NCI-H748 (cell line): ENCODE measurements at regions not wholly inside any gene's neighbourhood (a gene's known extent, or its start where the extent isn't known, plus 50 kb on each side); places are given as distances from the start of the nearest gene placed in this dataset.
"Not testable (repeated sequence)": the region's sequence is repeated elsewhere in the genome, so short reads cannot be mapped to it uniquely, and the experiment has no call there.

Experiments
- DNase-seq: peaks from one replicate; lab custom pipeline; 2025; ENCODE audit not compliant: unreplicated experiment; lab: John Stamatoyannopoulos, UW

GRCh38 chr9:108032079-108032478 is 542.5 kb upstream of the KLF4 start:
- DNase-seq: not testable (repeated sequence)

DNA sequence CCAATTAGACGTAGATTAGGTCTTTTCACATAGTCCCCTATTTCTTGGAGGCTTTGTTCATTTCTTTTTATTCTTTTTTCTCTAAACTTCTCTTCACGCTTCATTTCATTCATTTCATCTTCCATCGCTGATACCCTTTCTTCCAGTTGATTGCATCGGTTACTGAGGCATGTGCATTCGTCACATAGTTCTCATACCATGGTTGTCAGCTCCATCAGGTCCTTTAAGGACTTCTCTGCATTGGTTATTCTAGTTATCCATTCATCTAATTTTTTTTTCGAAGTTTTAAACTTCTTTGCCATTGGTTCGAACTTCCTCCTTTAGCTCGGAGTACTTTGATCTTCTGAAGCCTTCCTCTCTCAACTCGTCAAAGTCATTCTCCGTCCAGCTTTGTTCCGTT is 541.7 kb upstream of the KLF4 start:
- not testable (repeated sequence) for DNase-seq

- not testable (repeated sequence) for DNase-seq
Measured at GRCh38 chr9:108026718-108027117, 537.1 kb upstream of the KLF4 start.

DNA sequence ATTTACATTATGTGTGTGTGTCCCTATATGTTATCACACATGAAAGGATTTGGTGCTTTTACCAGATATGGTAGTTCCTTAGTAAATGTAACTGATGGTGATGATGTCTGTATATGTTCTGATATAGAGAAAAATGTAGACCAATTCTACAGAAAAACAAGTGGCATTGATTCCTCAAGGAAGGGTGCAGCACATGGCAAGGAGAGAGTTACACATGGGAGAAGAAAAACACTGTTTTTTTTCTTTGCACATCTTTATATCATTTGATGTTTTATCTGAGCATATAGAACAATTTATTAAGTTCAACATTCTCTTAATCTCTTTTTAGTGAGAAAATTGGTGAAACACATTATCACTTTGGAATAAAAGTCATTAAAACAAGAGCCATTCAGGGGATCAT is 535.0 kb upstream of the KLF4 start:
- DNase-seq: no peak

- DNase-seq: no peak
Measured at GRCh38 chr9:108022246-108022935, 532.8 kb upstream of the KLF4 start.

DNA sequence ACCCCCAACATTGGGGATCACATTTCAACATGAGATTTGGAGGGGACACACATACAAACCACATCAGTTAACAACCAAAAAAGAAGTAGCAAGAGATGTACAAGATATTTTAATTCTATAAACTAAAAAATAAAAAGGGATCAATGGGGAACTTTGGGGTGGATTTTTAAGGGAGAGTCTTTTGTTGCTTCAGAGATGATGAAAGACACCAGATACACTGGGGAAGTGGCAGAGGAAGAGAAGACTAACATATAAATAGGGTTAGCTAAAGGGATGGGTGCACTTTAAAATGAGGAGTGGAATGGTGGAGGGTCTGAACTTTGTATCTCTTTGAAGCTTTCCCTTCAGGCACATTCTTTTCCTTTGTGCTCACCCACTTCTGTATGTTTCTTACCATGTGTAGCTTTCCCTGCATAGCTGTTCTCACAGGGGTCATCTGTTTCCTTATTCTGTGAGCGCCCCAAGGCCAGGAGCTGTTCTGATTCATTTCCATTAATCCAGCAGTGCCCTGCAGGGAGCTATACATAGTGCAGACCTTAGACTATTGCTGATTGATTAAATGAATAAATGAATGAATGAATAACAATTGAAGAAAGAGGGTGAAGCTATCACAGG is 531.6 kb upstream of the KLF4 start:
- DNase-seq: no peak

GRCh38 chr9:108019821-108020220 is 530.3 kb upstream of the KLF4 start:
- DNase-seq: no peak

GRCh38 chr9:108017671-108018070 is 528.1 kb upstream of the KLF4 start:
- DNase-seq: no peak

DNA sequence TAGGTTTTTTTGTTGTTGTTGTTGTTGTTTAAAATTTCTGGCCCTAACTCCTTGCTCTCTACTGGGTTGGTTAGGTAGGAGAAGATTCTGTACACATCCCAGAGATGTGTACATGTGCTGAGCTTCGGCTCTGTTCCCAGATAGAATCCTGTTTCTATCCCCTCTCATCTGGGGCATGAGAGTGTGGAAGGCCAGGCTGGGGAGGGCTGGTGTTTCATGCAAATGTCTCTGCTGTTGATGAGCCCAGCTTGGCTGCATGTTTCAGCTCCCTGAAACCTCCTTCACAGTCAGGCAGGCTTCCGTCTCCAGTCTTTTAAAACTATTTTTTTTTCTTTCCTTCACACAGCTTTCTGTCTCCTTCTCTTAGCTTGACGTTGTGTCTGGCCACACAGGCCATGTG is 526.9 kb upstream of the KLF4 start:
- no peak for DNase-seq

DNA sequence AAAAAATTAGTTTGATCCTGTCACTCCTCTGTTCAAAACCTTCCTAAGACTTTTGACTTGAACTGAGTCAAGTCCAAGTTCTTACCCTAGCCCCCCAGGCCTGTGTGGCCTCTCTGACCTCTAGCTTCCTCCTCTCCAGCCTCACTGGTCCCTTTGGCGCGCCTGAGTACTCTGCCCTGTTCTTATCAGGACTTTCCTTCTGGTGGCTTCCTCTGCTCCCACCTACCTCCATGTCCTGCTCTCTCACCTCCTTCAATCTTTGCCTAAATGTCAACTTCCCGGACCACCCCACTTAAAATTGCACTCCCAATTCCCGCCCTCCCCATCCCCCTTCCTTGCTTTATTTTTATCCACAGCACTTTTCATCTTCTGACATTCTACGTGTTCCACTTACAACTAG is 526.1 kb upstream of the KLF4 start:
- no peak for DNase-seq

GRCh38 chr9:108014353-108014752 is 524.8 kb upstream of the KLF4 start:
- no peak for DNase-seq

- DNase-seq: no peak
Measured at GRCh38 chr9:108012886-108013665, 523.5 kb upstream of the KLF4 start.

- DNase-seq: no peak
Measured at GRCh38 chr9:108012405-108012804, 522.8 kb upstream of the KLF4 start.

- no peak for DNase-seq
Measured at GRCh38 chr9:108003526-108003925, 514.0 kb upstream of the KLF4 start.

DNA sequence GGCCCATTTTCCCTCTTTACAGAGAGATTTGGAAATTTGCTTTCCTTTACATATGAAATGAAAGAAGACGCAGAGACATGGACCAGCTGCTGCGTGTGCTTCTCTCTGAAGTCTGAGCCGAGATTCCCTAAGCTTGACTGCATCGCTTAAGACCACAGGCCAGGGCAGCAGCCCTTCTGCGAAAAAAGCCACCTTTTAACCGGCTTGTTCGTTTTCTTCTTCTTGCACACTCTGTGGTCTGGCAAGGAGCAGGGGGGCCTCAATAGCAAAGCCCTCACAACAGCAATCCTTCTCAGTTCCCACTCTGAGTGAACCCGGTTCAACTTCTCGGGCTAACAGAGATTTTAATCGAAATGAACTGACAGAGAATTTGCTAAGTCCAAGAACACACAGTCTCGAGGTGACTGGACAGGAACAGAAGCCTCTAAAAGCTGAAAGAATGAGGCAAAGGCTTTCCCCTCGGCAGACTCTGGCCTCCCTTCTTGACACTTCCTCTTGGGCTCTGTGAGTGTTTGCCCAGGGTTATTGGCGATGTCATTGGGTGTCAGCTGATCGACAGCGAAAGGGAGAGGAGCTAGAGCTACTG is 512.9 kb upstream of the KLF4 start:
- no peak for DNase-seq

- no peak for DNase-seq
Measured at GRCh38 chr9:108001237-108001636, 511.7 kb upstream of the KLF4 start.

GRCh38 chr9:107999890-108000289 is 510.3 kb upstream of the KLF4 start:
- no peak for DNase-seq

DNA sequence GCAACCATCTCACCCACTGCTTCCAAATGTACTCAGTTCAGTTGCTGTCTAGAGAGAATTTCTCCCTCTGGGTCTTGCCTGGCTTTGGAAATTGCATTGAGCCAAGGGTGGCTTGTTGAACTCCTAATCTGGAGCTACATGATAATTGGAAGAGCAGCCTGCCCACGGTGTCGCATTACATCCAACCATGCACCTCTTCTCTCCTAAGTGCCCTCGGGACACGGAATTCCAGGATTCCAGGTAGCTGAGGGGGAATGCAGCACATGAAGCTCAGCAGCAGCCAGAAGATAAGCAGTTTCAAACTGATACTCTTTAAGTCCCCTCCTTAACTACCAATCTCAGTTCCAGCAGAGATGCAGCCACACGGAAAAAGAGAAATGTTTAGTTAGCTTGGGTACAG is 509.4 kb upstream of the KLF4 start:
- DNase-seq: no peak

DNA sequence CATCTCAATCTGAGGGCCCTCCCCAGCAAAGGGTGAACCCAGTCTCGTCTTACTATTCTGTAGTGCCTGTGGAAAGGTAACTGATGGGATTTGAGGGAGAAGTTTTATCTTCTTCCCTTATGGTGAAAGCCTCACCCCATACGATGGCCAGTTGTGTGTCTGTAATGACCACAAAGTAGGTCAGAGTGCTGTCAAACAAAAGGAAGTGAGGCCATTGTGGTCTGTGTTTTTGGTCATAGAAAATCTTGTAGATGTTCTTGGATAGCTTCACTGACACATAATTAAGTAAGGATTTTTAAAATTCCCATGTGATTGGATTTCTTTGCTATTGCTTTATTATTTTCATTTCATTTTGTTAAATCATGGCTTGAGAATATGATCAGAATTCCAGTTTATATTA is 505.1 kb upstream of the KLF4 start:
- DNase-seq: no peak

- no peak for DNase-seq
Measured at GRCh38 chr9:107992271-107992670, 502.7 kb upstream of the KLF4 start.

DNA sequence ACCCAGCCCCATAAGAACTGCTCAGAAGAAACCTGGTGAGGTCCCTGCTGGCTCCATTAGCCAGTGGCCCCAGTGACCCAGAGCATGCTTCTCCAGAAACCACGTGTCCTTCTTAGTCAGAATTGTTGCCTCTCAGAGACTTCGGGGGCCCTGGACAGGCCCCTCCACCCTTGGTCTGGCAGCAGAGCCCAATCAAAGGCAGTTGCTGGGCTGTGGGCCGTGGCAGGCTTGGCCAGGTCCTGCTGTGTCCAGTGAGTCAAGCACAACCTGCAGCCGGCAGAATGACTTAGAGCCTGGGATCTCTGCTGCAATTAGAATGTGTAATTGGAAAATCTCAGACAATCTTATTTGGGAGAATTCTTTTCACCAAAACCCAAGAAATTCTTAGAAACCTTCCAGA is 502.0 kb upstream of the KLF4 start:
- DNase-seq: no peak

GRCh38 chr9:107989544-107989943 is 500.0 kb upstream of the KLF4 start:
- DNase-seq: no peak
